Sigmoid colon (tissue), 3 donors: ENCODE measurements at regions not wholly inside any gene's neighbourhood (a gene's known extent, or its start where the extent isn't known, plus 50 kb on each side); places are given as distances from the start of the nearest gene placed in this dataset.

Source experiments
- CTCF ChIP-seq, 4 experiments: fragments of 450-650 bp in 3 of 4; fragments of 200-600 bp in 1 of 4; IDR thresholded peaks; one replicate each; pipeline ENCODE4 v1.5.1; 2016 to 2019; ENCODE audit warnings: antibody characterized with exemption in 4 of 4, mild to moderate bottlenecking in 3 of 4, moderate library complexity in 2 of 4
- POLR2A ChIP-seq, 2 donors: fragments of 450-650 bp; IDR thresholded peaks; one replicate each; pipeline ENCODE4 v1.6.1; 2016; ENCODE audit warnings: antibody characterized with exemption in 2 of 2, mild to moderate bottlenecking in 2 of 2, moderate library complexity in 2 of 2

- TF ChIP-seq CTCF (IDR thresholded peaks at IDR 0.05) (no peak), POLR2A (IDR thresholded peaks at IDR 0.05) (no peak)
Measured at GRCh38 chr12:81949841-81950308, 190.7 kb upstream of the PPFIA2 start.
